Choroid plexus epithelial cell (primary cell): ENCODE measurements at regions not wholly inside any gene's neighbourhood (a gene's known extent, or its start where the extent isn't known, plus 50 kb on each side); places are given as distances from the start of the nearest gene placed in this dataset.

Source experiments
- DNase-seq: peaks from one replicate; pipeline ENCODE4 v3.0.0-alpha.2; 2010; ENCODE audit warnings: low read depth
- H3K4me3 ChIP-seq: 2 replicates; pipeline ENCODE4 v1.5.1; 2011; ENCODE audit warnings: low read depth, mild to moderate bottlenecking, control low read depth, low read length, moderate library complexity
- TF ChIP-seq, protein P1 (sequence below): conservative IDR thresholded peaks from 2 replicates; pipeline ENCODE4 v1.5.1; 2011; ENCODE audit warnings: low read depth, mild to moderate bottlenecking, control low read depth, inconsistent platforms, low read length, moderate library complexity

DNA sequence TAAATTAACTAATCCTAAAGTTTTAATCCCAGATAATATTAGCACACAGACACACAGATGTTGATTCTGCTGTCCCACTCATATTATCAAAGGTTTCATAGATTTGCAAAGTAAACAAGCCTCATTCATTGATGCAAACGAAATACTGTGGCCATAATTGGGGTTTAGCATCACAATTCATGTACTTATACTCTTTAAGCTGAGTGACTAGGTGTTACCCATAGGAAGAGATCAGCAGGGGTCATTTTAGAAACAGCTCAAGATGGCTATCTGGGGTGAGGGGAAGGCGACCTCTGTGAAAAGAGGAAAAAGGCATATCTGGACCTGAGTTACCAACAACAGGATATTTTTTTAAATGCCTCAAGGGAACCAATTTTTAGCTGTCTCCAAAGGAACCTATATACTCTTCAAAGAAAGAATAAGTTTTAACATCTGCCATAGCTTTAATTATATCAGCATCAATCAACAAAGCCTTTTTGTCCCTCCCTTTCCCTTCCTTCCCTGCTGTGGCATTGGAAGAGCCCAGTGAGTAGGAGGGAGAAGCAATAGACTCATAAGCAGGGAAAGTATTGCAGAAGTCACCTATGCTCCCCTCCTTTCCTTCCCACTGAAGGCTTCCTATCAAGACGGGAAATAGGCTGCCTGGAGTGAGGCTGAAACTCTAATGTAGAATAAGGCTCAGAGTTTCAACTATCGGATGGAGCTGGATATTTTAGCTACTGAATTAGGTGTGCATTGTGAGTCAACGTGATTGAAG, 553.4 kb downstream of the ZIC1 start:
- TF ChIP-seq, protein P1, sequence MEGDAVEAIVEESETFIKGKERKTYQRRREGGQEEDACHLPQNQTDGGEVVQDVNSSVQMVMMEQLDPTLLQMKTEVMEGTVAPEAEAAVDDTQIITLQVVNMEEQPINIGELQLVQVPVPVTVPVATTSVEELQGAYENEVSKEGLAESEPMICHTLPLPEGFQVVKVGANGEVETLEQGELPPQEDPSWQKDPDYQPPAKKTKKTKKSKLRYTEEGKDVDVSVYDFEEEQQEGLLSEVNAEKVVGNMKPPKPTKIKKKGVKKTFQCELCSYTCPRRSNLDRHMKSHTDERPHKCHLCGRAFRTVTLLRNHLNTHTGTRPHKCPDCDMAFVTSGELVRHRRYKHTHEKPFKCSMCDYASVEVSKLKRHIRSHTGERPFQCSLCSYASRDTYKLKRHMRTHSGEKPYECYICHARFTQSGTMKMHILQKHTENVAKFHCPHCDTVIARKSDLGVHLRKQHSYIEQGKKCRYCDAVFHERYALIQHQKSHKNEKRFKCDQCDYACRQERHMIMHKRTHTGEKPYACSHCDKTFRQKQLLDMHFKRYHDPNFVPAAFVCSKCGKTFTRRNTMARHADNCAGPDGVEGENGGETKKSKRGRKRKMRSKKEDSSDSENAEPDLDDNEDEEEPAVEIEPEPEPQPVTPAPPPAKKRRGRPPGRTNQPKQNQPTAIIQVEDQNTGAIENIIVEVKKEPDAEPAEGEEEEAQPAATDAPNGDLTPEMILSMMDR = no peak
- no peak overlapping the region for H3K4me3 ChIP-seq
- no peak for DNase-seq

- TF ChIP-seq, protein P1 = no peak
- no peak overlapping the region for H3K4me3 ChIP-seq
- no peak for DNase-seq
Measured at GRCh38 chr3:147963711-147964110, 554.5 kb downstream of the ZIC1 start.

GRCh38 chr3:147975165-147975564, 566.0 kb downstream of the ZIC1 start:
- no peak overlapping the region for H3K4me3 ChIP-seq
- DNase-seq = no peak
- TF ChIP-seq, protein P1 = no peak

DNA sequence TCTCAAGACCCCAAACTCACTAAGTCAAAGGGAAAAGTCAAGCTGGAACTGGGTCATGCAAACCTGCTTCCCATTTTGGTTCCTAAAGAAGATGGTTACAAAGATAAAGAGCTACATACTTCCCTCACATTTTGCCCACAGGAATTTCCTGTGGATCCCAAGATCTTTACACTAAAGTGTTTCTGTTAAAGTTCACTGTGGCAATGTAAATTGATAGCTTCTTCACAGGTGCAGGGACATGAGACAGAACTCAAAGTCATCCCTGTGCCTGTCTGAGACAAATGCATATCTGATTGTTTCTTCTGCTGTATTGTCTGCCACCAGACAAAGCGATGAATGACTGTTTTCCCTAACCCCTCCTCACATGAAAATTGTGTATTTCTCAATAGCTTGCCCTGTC, 567.8 kb downstream of the ZIC1 start:
- H3K4me3 ChIP-seq = no peak overlapping the region
- TF ChIP-seq, protein P1 = no peak
- peak; percentile 13 for DNase-seq

GRCh38 chr3:147987549-147987948, 578.4 kb downstream of the ZIC1 start:
- H3K4me3 ChIP-seq = no peak overlapping the region
- TF ChIP-seq, protein P1 = no peak
- DNase-seq = peak; percentile 30

- H3K4me3 ChIP-seq = no peak overlapping the region
- TF ChIP-seq, protein P1 = no peak
- DNase-seq = no peak
Measured at GRCh38 chr3:147989344-147989743, 580.2 kb downstream of the ZIC1 start.

- TF ChIP-seq, protein P1 = no peak
- DNase-seq = no peak
- no peak overlapping the region for H3K4me3 ChIP-seq
Measured at GRCh38 chr3:148002705-148003205, 593.6 kb downstream of the ZIC1 start.
